Umbilical cord (tissue), 1 donor: ENCODE measurements at regions not wholly inside any gene's neighbourhood (a gene's known extent, or its start where the extent isn't known, plus 50 kb on each side); places are given as distances from the start of the nearest gene placed in this dataset.
"Not testable (repeated sequence)": the region's sequence is repeated elsewhere in the genome, so short reads cannot be mapped to it uniquely, and the experiment has no call there.

ENCODE experiments used
- DNase-seq: peaks from one replicate; pipeline ENCODE4 v3.0.0-alpha.2; 2015; ENCODE audit warnings: low spot score

- no peak for DNase-seq
These were observed 117.9 kb upstream of the MED14 start for GRCh38 chrX:40853004-40853815.

- no peak for DNase-seq
These were observed 118.4 kb upstream of the MED14 start for GRCh38 chrX:40853816-40854123.

DNA sequence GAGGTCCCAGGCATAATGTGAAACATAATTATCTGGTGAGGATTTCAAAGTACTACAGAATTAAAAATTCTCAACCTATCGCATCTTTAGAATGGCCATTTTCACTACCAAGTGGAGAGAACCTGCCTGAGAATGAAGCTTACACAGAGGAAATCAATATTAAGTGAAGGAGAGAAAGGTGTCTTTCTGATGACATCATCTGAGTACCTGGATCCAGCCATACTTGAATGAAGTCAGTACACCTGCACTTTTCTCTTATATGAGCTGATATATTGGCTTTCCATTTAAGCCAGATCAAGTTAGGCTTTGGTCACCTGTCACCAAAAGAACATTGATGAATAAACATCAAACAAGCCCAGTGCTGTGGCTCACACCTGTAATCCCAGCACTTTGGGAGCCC lies 118.9 kb upstream of the MED14 start:
- no peak for DNase-seq

GRCh38 chrX:40855411-40855810 lies 120.1 kb upstream of the MED14 start:
- DNase-seq: no peak

- no peak for DNase-seq
These were observed 120.7 kb upstream of the MED14 start for GRCh38 chrX:40855932-40856515.

DNA sequence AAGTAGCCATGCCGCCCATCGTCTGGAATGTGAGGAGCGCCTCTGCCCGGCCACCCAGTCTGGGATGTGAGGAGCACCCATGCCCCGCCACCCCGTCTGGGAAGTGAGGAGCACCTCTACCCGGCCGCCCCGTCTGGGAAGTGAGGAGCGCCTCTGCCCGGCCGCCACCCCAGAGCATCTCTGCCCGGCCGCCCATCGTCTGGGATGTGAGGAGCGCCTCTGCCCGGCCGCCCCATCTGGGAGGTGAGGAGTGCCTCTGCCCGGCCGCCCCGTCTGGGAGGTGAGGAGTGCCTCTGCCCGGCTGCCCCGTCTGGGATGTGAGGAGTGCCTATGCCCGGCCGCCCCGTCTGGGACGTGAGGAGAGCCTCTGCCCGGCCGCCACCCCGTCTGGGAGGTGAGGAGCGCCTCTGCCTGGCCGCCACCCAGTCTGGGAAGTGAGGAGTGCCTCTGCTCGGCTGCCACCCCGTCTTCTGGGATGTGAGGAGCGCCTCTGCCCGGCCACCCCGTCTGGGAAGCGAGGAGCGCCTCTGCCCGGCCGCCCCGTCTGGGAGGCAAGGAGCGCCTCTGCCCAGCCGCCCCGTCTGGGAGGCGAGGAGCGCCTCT lies 126.7 kb upstream of the MED14 start:
- DNase-seq: not testable (repeated sequence)

- not testable (repeated sequence) for DNase-seq
These were observed 127.9 kb upstream of the MED14 start for GRCh38 chrX:40863260-40863659.

DNA sequence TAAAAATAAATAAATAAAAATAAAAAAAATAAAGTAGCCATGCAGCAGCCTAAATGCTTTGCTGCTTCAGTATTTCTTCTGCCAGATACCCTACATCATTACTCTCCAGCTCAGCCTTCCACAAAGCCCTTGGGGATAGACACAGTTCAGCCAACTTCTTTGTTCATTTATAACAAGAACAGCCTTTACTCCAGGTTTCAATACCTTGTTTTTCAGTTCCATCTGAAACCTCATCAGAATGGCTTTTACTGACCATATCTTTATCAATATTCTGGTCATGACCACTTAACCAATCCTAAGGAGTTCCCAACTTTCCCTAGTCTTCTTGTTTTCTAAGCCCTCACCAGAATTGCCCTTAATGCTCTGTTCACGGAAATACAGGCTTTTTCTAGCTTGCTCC lies 128.3 kb upstream of the MED14 start:
- no peak for DNase-seq

- peak; percentile 88 for DNase-seq
These were observed 129.6 kb upstream of the MED14 start for GRCh38 chrX:40864972-40865371.

- peak; percentile 73 for DNase-seq
These were observed 131.6 kb upstream of the MED14 start for GRCh38 chrX:40866893-40867292.

- peak; percentile 13 for DNase-seq
These were observed 132.0 kb upstream of the MED14 start for GRCh38 chrX:40867352-40867751.

- DNase-seq: no peak
These were observed 133.5 kb upstream of the MED14 start for GRCh38 chrX:40868868-40869267.

DNA sequence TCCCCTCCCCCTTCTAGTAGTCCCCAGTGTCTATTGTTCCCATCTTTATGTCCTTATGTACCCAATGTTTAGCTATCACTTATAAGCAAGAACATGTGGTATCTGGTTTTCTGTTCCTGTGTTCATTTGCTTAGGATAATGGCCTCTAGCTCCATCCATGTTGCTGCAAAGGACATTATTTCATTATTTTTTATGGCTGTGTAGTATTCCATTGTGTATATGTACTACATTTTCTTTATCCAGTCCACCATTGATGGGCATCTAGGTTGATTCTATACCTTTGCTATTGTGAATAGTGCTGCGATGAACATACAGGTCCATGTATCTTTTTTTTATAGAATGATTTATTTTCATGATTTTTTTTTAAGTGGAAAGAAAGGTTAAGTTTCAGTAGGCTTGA lies 135.6 kb upstream of the MED14 start:
- not testable (repeated sequence) for DNase-seq

DNA sequence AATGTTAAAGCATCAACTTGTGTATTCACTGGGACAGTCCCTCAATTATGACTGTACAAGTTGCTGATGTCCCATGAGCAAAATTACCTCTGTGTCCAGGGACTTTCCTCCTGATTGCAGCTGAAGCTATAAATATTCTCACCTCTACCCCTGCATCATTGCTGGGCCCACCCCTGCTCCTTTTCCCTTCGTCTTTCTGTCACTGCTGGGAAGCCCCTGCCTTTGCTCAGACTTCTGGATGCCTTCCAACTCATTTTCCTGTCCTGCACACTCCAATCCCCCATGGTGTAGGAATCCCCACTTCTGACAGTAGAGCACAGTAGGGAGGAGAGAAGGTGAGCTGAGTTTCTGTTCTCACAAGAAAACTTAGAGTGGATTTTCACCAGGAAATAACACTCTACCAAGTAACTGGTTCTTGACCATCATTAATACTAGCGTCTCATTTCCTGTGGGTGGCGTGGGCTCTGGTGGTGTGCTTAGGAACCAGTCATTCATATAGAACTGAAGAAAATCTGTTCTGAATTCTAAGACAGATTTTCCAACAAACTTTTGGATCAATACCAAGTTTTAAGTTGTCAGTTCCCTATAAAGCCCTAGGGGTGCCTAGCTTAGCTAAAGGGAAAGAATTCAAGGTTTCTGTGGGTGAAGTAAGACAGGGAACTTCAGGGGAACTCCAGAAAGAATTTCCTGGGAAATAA lies 136.2 kb upstream of the MED14 start:
- DNase-seq: no peak

- no peak for DNase-seq
These were observed 137.0 kb upstream of the MED14 start for GRCh38 chrX:40872351-40872750.

DNA sequence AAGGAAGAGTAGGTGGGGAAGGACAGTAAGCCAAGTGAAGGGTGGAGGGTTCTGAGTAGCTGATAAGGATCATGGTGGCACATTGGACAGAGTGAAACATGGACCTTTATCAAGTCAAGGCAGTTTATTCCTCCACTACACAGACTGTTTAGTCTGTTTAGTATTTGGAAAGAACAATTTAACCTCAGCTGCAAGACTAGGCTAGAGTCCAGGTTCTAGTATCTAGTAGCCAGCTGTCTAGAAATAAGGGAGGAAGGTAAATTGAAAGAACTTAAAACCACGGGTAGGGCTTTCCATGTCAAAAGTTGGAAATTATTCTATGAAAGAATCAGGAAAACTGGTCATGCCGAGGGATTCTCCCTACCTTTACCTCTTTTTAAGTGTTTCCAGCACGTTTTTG lies 140.1 kb upstream of the MED14 start:
- DNase-seq: no peak

- DNase-seq: peak; percentile 15
These were observed 142.5 kb upstream of the MED14 start for GRCh38 chrX:40877887-40878286.

- peak; percentile 51 for DNase-seq
These were observed 143.4 kb upstream of the MED14 start for GRCh38 chrX:40878766-40879165.

- DNase-seq: not testable (repeated sequence)
These were observed 143.8 kb upstream of the MED14 start for GRCh38 chrX:40879172-40879571.

- DNase-seq: no peak
These were observed 145.4 kb upstream of the MED14 start for GRCh38 chrX:40880712-40881111.

GRCh38 chrX:40883021-40883619 lies 147.8 kb upstream of the MED14 start:
- no peak for DNase-seq

GRCh38 chrX:40885989-40886388 lies 150.6 kb upstream of the MED14 start:
- DNase-seq: no peak
